ENCODE measurements at regions not wholly inside any gene's neighbourhood (a gene's known extent, or its start where the extent isn't known, plus 50 kb on each side); places are given as distances from the start of the nearest gene placed in this dataset.

GRCh38 chr6:6711031-6711785 lies 122.7 kb downstream of the LY86 start:
- Histone ChIP-seq H3K4me1 (peaks cover 25% of the 10 kb centered on the region), H3K4me3 (no peak overlapping the region), H3K9me3 (no peaks in the 10 kb centered on the region), H3K27ac (no peak overlapping the region), H3K27me3 (no peaks in the 10 kb centered on the region), H3K36me3 (no peaks in the 10 kb centered on the region)
- WGBS: 95% methylated on average over 6 of the region's 7 CpGs
- no peak for TF ChIP-seq EP300 (IDR thresholded peaks at IDR 0.05)
- no peak for TF ChIP-seq CTCF (IDR thresholded peaks at IDR 0.05)
- TF ChIP-seq POLR2A (IDR thresholded peaks at IDR 0.05): no peak
- TF ChIP-seq POLR2AphosphoS5 (IDR thresholded peaks at IDR 0.05): no peak
- DNase-seq (ENCODE audit: low spot score in 2 of 2): no peak

GRCh38 chr6:6711832-6712448 lies 123.4 kb downstream of the LY86 start:
- Histone ChIP-seq H3K9me3 (no peaks in the 10 kb centered on the region), H3K36me3 (no peaks in the 10 kb centered on the region), H3K4me3 (no peak overlapping the region), H3K4me1 (peaks cover 24% of the 10 kb centered on the region), H3K27ac (peak overlapping the region; percentile 66), H3K27me3 (no peaks in the 10 kb centered on the region)
- DNase-seq (ENCODE audit: low spot score in 2 of 2): no peak
- no peak for TF ChIP-seq EP300 (IDR thresholded peaks at IDR 0.05)
- TF ChIP-seq CTCF (IDR thresholded peaks at IDR 0.05): no peak
- TF ChIP-seq POLR2A (IDR thresholded peaks at IDR 0.05): no peak
- TF ChIP-seq POLR2AphosphoS5 (IDR thresholded peaks at IDR 0.05): no peak
- WGBS: 73% methylated on average over 7 of the region's 7 CpGs

GRCh38 chr6:6712449-6713403 lies 124.2 kb downstream of the LY86 start:
- peak overlapping the region; percentile 3 for H3K4me3 ChIP-seq
- H3K9me3 ChIP-seq: no peaks in the 10 kb centered on the region
- WGBS: 48% methylated on average over 21 of the region's 25 CpGs
- TF ChIP-seq POLR2AphosphoS5 (IDR thresholded peaks at IDR 0.05) (peak in 1 of 3 donors; percentile 14), CTCF (IDR thresholded peaks at IDR 0.05) (no peak)
- H3K4me1 ChIP-seq: peaks cover 30% of the 10 kb centered on the region
- H3K36me3 ChIP-seq: no peaks in the 10 kb centered on the region
- peak overlapping the region; percentile 66 for H3K27ac ChIP-seq
- H3K27me3 ChIP-seq: no peaks in the 10 kb centered on the region
- no peak for DNase-seq (ENCODE audit: low spot score in 2 of 2)

- DNase-seq (ENCODE audit: low spot score in 2 of 2): no peak
- TF ChIP-seq POLR2AphosphoS5 (IDR thresholded peaks at IDR 0.05): no peak
- no peak for TF ChIP-seq CTCF (IDR thresholded peaks at IDR 0.05)
- Histone ChIP-seq H3K27me3 (no peaks in the 10 kb centered on the region), H3K27ac (peak overlapping the region; percentile 66), H3K4me3 (no peak overlapping the region), H3K4me1 (peaks cover 39% of the 10 kb centered on the region), H3K36me3 (no peaks in the 10 kb centered on the region), H3K9me3 (no peaks in the 10 kb centered on the region)
- 48% methylated on average over 9 of the region's 9 CpGs for WGBS
Measured at GRCh38 chr6:6713657-6714056, 125.1 kb downstream of the LY86 start.
